Stimulated activated memory B cell treated with anti-CD40 and anti-IgM and Interleukin-4, amounts not matched to agents 10 μg/mL and 1 μg/mL and 100 μg/mL, for 72 hours (primary cell): ENCODE measurements at regions not wholly inside any gene's neighbourhood (a gene's known extent, or its start where the extent isn't known, plus 50 kb on each side); places are given as distances from the start of the nearest gene placed in this dataset.

Experiments used
- ATAC-seq: fragments of 150-1000 bp; cut with Tn5 transposase; 2 replicates; pipeline ENCODE4 v1.10.0; 2021
- H3K27ac Mint-ChIP-seq: one replicate; pipeline ENCODE4 v1.8.0; 2022; ENCODE audit warnings: mild to moderate bottlenecking, mixed read lengths
- H3K27me3 Mint-ChIP-seq: one replicate; pipeline ENCODE4 v1.8.0; 2022; ENCODE audit warnings: mixed read lengths
- H3K36me3 Mint-ChIP-seq: one replicate; pipeline ENCODE4 v1.8.0; 2022; ENCODE audit warnings: mixed read lengths
- H3K4me1 Mint-ChIP-seq: one replicate; pipeline ENCODE4 v1.8.0; 2022; ENCODE audit warnings: mixed read lengths
- H3K4me3 Mint-ChIP-seq: one replicate; pipeline ENCODE4 v1.8.0; 2022; ENCODE audit warnings: mild to moderate bottlenecking, moderate library complexity, mixed read lengths
- H3K9me3 Mint-ChIP-seq: one replicate; pipeline ENCODE4 v1.8.0; 2022; ENCODE audit warnings: mixed read lengths

GRCh38 chr7:46993396-46993795 lies 588.5 kb downstream of the TNS3 start:
- Mint-ChIP-seq H3K9me3 (no peaks in the 10 kb centered on the region), H3K36me3 (no peaks in the 10 kb centered on the region), H3K27ac (no peak overlapping the region), H3K4me1 (no peaks in the 10 kb centered on the region), H3K4me3 (no peak overlapping the region), H3K27me3 (no peaks in the 10 kb centered on the region)
- ATAC-seq, result no peak

DNA sequence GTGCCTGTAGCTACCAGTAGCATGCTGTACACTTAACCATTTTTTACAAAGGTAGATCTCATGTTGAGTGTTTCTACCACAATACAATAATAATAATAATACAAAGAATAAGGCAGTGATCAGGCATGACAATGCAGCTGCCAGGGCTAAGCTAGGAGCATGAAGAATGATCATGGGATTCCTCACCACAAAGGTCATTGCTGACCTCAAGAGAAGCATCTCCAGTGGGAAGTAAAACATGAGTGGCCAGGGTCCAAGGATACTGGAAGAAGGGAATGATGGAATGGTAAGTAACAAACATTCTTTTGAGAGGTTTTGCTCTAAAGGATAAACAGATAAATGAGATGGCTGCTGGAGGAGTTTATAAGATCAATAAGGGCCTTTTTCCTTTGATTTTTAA lies 591.1 kb downstream of the TNS3 start:
- ATAC-seq, result no peak
- no peaks in the 10 kb centered on the region for H3K9me3 Mint-ChIP-seq
- no peaks in the 10 kb centered on the region for H3K27me3 Mint-ChIP-seq
- H3K36me3 Mint-ChIP-seq, result no peaks in the 10 kb centered on the region
- no peak overlapping the region for H3K27ac Mint-ChIP-seq
- no peak overlapping the region for H3K4me3 Mint-ChIP-seq
- no peaks in the 10 kb centered on the region for H3K4me1 Mint-ChIP-seq

DNA sequence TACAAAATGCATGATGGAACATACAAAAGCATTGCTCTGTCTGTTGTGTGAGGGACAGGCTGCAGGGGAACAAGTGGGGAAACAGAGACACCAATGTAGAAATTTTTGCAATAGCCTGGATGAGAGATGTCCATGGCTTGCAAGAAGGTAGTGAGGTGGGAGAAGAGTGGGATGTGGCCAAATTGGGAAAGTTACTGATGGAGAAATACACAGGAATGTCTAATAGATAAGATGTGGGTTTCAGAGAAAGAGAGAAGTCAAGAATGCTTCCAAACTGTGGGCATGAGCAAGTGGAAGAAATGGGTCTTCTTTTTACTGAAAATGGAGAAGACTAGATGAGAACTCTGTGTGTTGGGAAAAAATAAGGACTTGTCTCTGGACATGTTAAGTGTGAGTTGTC lies 592.7 kb downstream of the TNS3 start:
- no peaks in the 10 kb centered on the region for H3K9me3 Mint-ChIP-seq
- no peaks in the 10 kb centered on the region for H3K36me3 Mint-ChIP-seq
- ATAC-seq, result no peak
- no peak overlapping the region for H3K4me3 Mint-ChIP-seq
- no peak overlapping the region for H3K27ac Mint-ChIP-seq
- no peaks in the 10 kb centered on the region for H3K27me3 Mint-ChIP-seq
- H3K4me1 Mint-ChIP-seq, result no peaks in the 10 kb centered on the region

DNA sequence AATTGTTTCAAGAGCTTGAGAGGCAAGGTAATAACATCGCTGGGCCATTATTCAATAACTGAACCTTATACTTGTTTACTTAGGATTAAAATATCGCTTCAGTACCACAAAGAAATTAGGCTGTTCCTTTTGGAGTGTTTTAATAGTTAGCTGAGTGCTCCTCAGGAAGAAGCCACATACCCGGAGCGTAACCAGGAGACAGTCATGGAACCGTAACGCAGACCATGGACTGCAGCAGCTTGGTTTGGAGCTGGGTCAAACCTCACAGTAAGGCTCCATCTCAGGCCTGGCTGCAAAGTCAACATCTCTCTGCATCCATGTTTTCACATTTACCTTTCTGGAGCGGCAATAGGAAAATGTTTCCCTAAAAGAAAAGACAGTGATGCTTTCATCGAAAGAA lies 599.0 kb downstream of the TNS3 start:
- H3K4me3 Mint-ChIP-seq, result no peak overlapping the region
- H3K27me3 Mint-ChIP-seq, result no peaks in the 10 kb centered on the region
- H3K4me1 Mint-ChIP-seq, result no peaks in the 10 kb centered on the region
- no peak overlapping the region for H3K27ac Mint-ChIP-seq
- ATAC-seq, result no peak
- no peaks in the 10 kb centered on the region for H3K9me3 Mint-ChIP-seq
- H3K36me3 Mint-ChIP-seq, result no peaks in the 10 kb centered on the region

DNA sequence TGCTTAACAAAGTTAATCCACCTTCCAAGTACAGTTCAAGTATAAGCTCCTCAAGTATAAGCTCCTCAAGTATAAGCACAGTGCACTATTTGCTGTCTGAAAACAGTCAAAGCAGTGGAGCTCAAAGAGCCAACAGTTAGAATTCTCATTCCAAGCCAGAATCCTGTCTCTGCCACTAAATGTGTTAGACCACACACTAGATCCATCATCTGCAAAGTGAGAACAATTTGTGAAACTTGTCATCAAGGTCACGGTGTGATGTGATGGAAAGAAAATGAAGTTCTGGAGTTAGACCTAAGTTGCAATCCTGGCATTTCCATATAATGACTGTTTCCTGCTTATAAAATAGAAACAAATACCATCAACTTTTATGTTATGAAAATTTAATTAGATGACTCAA lies 602.5 kb downstream of the TNS3 start:
- no peaks in the 10 kb centered on the region for H3K36me3 Mint-ChIP-seq
- no peaks in the 10 kb centered on the region for H3K9me3 Mint-ChIP-seq
- no peak for ATAC-seq
- no peaks in the 10 kb centered on the region for H3K4me1 Mint-ChIP-seq
- no peaks in the 10 kb centered on the region for H3K27me3 Mint-ChIP-seq
- H3K27ac Mint-ChIP-seq, result no peak overlapping the region
- no peak overlapping the region for H3K4me3 Mint-ChIP-seq

DNA sequence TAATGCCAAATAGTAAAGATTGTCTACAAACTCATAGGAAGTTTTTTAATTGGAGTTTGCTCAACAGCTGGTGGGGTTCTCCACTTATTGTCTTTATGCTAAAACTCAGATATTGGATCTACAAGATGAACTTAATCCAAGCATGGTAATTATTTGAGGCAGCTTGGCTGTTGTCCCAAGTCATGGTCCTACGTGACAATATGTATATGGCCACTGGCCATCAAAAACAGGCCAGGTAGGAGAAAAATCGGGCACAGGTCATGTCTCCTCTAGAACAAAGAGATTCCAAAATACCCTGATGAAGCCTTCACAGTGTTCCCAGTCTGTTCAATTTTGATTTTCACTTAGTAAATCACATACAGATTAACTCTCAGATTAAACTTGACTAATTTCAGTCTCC lies 606.4 kb downstream of the TNS3 start:
- Mint-ChIP-seq H3K4me3 (no peak overlapping the region), H3K36me3 (no peaks in the 10 kb centered on the region), H3K9me3 (no peaks in the 10 kb centered on the region), H3K27ac (no peak overlapping the region), H3K27me3 (no peaks in the 10 kb centered on the region), H3K4me1 (no peaks in the 10 kb centered on the region)
- no peak for ATAC-seq

- no peak overlapping the region for H3K4me3 Mint-ChIP-seq
- H3K27ac Mint-ChIP-seq, result no peak overlapping the region
- ATAC-seq, result no peak
- no peaks in the 10 kb centered on the region for H3K36me3 Mint-ChIP-seq
- peaks cover 5% of the 10 kb centered on the region for H3K9me3 Mint-ChIP-seq
- H3K27me3 Mint-ChIP-seq, result no peaks in the 10 kb centered on the region
- H3K4me1 Mint-ChIP-seq, result no peaks in the 10 kb centered on the region
Measured at GRCh38 chr7:46972205-46972604, 609.7 kb downstream of the TNS3 start.

DNA sequence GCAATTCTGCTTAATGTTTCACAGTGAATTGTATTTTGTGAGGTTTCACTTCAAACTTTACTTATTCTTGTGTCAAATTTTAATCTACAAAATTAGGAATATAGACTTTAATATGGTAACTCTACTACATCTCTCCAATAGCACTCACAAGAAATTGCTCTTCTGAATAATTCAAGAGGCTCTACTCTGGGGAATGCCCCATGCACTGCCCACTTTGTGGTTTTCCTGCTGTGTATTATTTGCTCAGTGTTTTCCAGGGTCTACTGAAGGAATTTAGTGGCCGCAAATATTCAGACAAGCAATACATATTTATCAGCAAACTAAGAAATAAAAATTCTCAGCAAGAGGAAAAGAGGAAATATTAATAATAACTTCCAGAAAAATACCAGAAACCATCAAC lies 611.4 kb downstream of the TNS3 start:
- Mint-ChIP-seq H3K4me1 (no peaks in the 10 kb centered on the region), H3K27me3 (no peaks in the 10 kb centered on the region), H3K9me3 (peaks cover 5% of the 10 kb centered on the region), H3K4me3 (no peak overlapping the region), H3K36me3 (no peaks in the 10 kb centered on the region), H3K27ac (no peak overlapping the region)
- ATAC-seq, result no peak

GRCh38 chr7:46970131-46970430 lies 611.8 kb downstream of the TNS3 start:
- no peak for ATAC-seq
- no peak overlapping the region for H3K27ac Mint-ChIP-seq
- H3K4me1 Mint-ChIP-seq, result no peaks in the 10 kb centered on the region
- H3K27me3 Mint-ChIP-seq, result no peaks in the 10 kb centered on the region
- H3K4me3 Mint-ChIP-seq, result no peak overlapping the region
- peaks cover 9% of the 10 kb centered on the region for H3K9me3 Mint-ChIP-seq
- no peaks in the 10 kb centered on the region for H3K36me3 Mint-ChIP-seq

DNA sequence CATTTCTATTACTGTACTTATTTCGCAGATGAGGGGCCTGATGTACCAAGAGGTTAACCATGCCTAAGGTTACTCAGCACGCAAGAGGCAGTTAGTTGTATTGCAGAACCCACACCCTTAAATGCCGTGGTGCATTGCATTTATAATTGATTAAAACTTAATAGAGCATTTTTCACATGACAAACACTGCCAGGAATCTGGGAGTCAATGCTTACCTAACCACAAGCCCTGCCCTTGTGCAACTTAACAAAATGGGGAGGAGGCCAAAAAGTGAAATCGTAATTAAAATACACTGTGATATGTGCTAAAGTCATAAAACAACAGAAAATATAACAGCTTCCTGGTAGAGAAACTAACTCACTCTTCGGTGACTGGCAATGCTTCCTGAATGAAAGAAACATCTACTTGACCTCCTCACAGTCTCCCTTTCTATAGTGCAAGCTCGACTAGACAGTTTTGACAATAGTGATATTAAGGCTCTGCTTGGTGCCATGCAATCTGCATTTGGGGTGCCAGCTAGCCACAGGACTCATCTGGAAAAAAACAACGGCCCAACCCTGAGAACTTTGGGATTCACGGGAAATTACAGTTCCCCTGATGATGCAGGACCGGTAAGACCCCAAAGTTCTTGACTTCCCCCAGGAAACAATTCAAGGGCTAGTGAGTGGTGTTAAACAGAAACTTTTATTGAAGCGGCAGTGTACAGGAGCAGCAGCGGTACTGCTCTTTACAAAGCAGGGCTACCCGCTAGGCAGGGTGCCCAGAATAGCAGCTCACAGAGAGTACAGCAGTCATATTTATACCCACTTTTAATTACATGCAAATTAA lies 612.4 kb downstream of the TNS3 start:
- no peak for ATAC-seq
- peaks cover 15% of the 10 kb centered on the region for H3K9me3 Mint-ChIP-seq
- H3K4me1 Mint-ChIP-seq, result no peaks in the 10 kb centered on the region
- H3K27ac Mint-ChIP-seq, result no peak overlapping the region
- H3K36me3 Mint-ChIP-seq, result no peaks in the 10 kb centered on the region
- no peak overlapping the region for H3K4me3 Mint-ChIP-seq
- H3K27me3 Mint-ChIP-seq, result no peaks in the 10 kb centered on the region

DNA sequence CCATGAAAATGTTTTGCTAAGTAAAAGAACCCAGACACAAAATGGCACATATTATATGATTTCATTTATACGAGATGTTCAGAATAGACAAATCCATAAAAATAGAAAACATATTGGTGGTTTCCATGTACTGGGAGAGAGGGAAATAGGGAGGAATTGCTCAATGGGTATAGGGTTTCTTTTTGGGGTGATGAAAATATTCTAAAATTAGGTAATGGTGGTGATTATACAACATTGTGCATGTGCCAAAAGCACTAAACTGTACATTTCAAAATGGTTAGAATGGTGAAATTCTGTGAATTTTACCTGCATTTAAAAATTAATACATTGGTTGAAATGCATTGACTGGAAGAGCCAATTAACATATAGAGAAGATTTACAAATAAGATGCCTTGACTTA lies 613.9 kb downstream of the TNS3 start:
- no peak overlapping the region for H3K27ac Mint-ChIP-seq
- H3K36me3 Mint-ChIP-seq, result no peaks in the 10 kb centered on the region
- no peaks in the 10 kb centered on the region for H3K27me3 Mint-ChIP-seq
- H3K4me1 Mint-ChIP-seq, result no peaks in the 10 kb centered on the region
- no peak for ATAC-seq
- H3K4me3 Mint-ChIP-seq, result no peak overlapping the region
- peaks cover 22% of the 10 kb centered on the region for H3K9me3 Mint-ChIP-seq

DNA sequence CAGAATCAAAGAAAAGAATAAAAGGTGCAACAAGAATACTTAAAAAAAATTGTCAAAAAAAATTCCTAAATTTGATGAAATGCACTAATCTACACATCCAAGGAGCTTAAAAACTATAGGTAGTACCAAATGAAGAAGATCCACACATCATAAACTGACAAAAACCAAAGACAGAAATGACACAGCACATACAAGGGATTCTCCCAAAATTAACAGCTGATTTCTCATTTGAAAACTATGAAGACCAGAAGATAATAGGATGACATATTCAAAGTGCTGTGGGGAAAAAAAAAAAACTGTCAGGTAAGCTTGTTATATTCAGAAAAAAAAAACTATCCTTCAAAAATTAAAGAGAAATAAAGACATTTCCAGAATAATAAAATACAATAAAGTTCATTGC lies 618.2 kb downstream of the TNS3 start:
- Mint-ChIP-seq H3K27ac (no peak overlapping the region), H3K9me3 (peaks cover 26% of the 10 kb centered on the region), H3K27me3 (no peaks in the 10 kb centered on the region), H3K4me3 (no peak overlapping the region), H3K4me1 (no peaks in the 10 kb centered on the region), H3K36me3 (no peaks in the 10 kb centered on the region)
- ATAC-seq, result no peak

DNA sequence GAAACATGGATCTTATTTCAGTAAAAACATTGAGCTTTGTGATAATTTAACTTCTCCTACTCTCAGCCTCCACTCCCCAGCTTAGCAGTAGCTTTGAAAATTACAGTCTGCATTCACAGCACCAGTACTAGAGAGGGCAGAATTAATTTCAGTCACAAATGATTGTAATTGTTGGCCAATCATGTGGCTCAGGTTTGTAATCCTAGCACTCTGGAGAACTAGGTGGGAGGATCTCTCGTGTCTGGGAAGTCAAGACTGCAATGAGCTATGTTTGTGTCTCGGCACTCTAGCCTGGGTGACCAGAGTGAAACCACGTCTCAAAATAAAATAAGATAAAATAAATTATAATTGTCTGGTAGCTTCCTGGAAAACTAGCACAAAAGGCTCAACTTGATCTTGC lies 620.9 kb downstream of the TNS3 start:
- no peak for ATAC-seq
- Mint-ChIP-seq H3K4me3 (no peak overlapping the region), H3K9me3 (peaks cover 22% of the 10 kb centered on the region), H3K36me3 (no peaks in the 10 kb centered on the region), H3K4me1 (no peaks in the 10 kb centered on the region), H3K27ac (no peak overlapping the region), H3K27me3 (no peaks in the 10 kb centered on the region)

GRCh38 chr7:46957195-46957594 lies 624.7 kb downstream of the TNS3 start:
- Mint-ChIP-seq H3K9me3 (no peaks in the 10 kb centered on the region), H3K27me3 (no peaks in the 10 kb centered on the region), H3K36me3 (no peaks in the 10 kb centered on the region), H3K4me1 (no peaks in the 10 kb centered on the region), H3K4me3 (no peak overlapping the region), H3K27ac (no peak overlapping the region)
- ATAC-seq, result no peak

DNA sequence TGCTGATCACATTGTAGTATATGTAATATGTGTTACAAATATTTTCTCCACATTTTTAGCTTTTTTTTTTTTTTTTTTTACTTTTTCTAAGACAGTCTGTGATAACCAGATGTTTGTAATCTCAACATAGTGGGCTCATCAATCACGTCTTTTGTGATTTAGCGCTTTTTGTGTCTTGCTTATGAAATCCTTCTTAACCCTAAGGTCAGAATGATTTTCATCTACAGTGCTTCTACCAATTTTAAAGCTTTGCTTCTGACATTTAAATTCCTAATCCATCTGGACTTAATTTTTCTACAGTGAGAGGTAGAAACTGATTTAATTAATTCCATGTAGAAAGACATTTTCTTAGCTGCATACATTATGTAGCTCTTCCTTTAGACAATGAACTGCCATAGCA lies 626.4 kb downstream of the TNS3 start:
- Mint-ChIP-seq H3K4me1 (no peaks in the 10 kb centered on the region), H3K4me3 (no peak overlapping the region), H3K9me3 (peaks cover 3% of the 10 kb centered on the region), H3K27me3 (no peaks in the 10 kb centered on the region), H3K36me3 (no peaks in the 10 kb centered on the region), H3K27ac (no peak overlapping the region)
- no peak for ATAC-seq

GRCh38 chr7:46954181-46954580 lies 627.7 kb downstream of the TNS3 start:
- Mint-ChIP-seq H3K4me1 (no peaks in the 10 kb centered on the region), H3K4me3 (no peak overlapping the region), H3K36me3 (no peaks in the 10 kb centered on the region), H3K27ac (no peak overlapping the region), H3K9me3 (peaks cover 3% of the 10 kb centered on the region), H3K27me3 (no peaks in the 10 kb centered on the region)
- ATAC-seq, result no peak

DNA sequence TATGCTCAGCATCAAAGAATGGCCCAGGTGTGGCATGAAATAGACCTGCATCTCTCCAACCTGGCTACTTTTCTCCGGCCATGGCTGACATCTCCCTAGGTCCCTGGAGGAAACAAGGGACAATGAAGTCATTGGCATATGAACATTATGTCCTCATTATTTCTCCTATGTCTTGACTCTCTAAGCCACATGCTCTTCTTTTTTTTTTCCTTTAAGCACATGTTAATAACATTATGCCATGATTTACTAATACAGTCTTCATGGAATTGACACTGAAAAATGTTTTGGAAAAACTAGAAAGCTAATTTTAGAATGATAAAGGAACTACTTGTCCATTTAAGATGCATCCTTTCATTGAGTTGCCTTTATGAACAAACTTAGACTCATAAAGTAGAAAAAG lies 628.9 kb downstream of the TNS3 start:
- Mint-ChIP-seq H3K27me3 (no peaks in the 10 kb centered on the region), H3K9me3 (peaks cover 3% of the 10 kb centered on the region), H3K4me3 (no peak overlapping the region), H3K36me3 (no peaks in the 10 kb centered on the region), H3K27ac (no peak overlapping the region), H3K4me1 (no peaks in the 10 kb centered on the region)
- ATAC-seq, result no peak
